ENCODE measurements at regions not wholly inside any gene's neighbourhood (a gene's known extent, or its start where the extent isn't known, plus 50 kb on each side); places are given as distances from the start of the nearest gene placed in this dataset.

- TF ChIP-seq EZH2phosphoT487 (IDR thresholded peaks at IDR 0.05; ENCODE audit: low read length) = no peak
- no peak for TF ChIP-seq EZH2 (optimal IDR thresholded peaks at IDR 0.05; ENCODE audit: low read depth, low read length)
- TF ChIP-seq CTCF (IDR thresholded peaks at IDR 0.05; ENCODE audit: low read length) = no peak
- no peaks in the 10 kb centered on the region for H3K36me3 ChIP-seq (replicated peaks; ENCODE audit: insufficient read depth, low read length)
- H3K4me2 ChIP-seq (ENCODE audit: low read depth, low read length) = no peak overlapping the region
- no peaks in the 10 kb centered on the region for H3K9me2 ChIP-seq (replicated peaks; ENCODE audit: insufficient read depth, low read length)
- H3F3A ChIP-seq (ENCODE audit: insufficient read depth, low read length) = no peaks in the 10 kb centered on the region
- no peaks in the 10 kb centered on the region for H4K20me1 ChIP-seq (ENCODE audit: insufficient read depth, low read length)
- no peak overlapping the region for H3K4me3 ChIP-seq (ENCODE audit: low read length)
- no peak overlapping the region for H3K9ac ChIP-seq (ENCODE audit: low read length)
- H3K27ac ChIP-seq (ENCODE audit: low read length) = no peak overlapping the region
- no peak for DNase-seq
- no peaks in the 10 kb centered on the region for H3K4me1 ChIP-seq (ENCODE audit: low read length)
- no peaks in the 10 kb centered on the region for H3K79me2 ChIP-seq (ENCODE audit: low read length)
- no peaks in the 10 kb centered on the region for H3K9me3 ChIP-seq (replicated peaks; ENCODE audit: insufficient read depth, low read length)
- no peaks in the 10 kb centered on the region for H3K27me3 ChIP-seq (replicated peaks; ENCODE audit: insufficient read depth, low read length)
- H2AFZ ChIP-seq (ENCODE audit: low read length) = no peak overlapping the region
Observed at GRCh38 chr2:236851187-236851586, 234.5 kb upstream of the COPS8 start.

GRCh38 chr2:236852100-236852976 is 233.4 kb upstream of the COPS8 start:
- TF ChIP-seq CTCF (IDR thresholded peaks at IDR 0.05; ENCODE audit: low read length) (no peak), EZH2 (optimal IDR thresholded peaks at IDR 0.05; ENCODE audit: low read depth, low read length) (no peak), EZH2phosphoT487 (IDR thresholded peaks at IDR 0.05; ENCODE audit: low read length) (no peak)
- Histone ChIP-seq H3K4me1 (ENCODE audit: low read length) (no peaks in the 10 kb centered on the region), H4K20me1 (ENCODE audit: insufficient read depth, low read length) (no peaks in the 10 kb centered on the region), H2AFZ (ENCODE audit: low read length) (no peak overlapping the region), H3K27ac (ENCODE audit: low read length) (no peak overlapping the region), H3K36me3 (replicated peaks; ENCODE audit: insufficient read depth, low read length) (no peaks in the 10 kb centered on the region), H3K27me3 (replicated peaks; ENCODE audit: insufficient read depth, low read length) (no peaks in the 10 kb centered on the region), H3K9me3 (replicated peaks; ENCODE audit: insufficient read depth, low read length) (no peaks in the 10 kb centered on the region), H3K9me2 (replicated peaks; ENCODE audit: insufficient read depth, low read length) (no peaks in the 10 kb centered on the region), H3K79me2 (ENCODE audit: low read length) (no peaks in the 10 kb centered on the region), H3F3A (ENCODE audit: insufficient read depth, low read length) (no peaks in the 10 kb centered on the region), H3K9ac (ENCODE audit: low read length) (no peak overlapping the region), H3K4me2 (ENCODE audit: low read depth, low read length) (no peak overlapping the region), H3K4me3 (ENCODE audit: low read length) (no peak overlapping the region)
- DNase-seq = no peak

DNA sequence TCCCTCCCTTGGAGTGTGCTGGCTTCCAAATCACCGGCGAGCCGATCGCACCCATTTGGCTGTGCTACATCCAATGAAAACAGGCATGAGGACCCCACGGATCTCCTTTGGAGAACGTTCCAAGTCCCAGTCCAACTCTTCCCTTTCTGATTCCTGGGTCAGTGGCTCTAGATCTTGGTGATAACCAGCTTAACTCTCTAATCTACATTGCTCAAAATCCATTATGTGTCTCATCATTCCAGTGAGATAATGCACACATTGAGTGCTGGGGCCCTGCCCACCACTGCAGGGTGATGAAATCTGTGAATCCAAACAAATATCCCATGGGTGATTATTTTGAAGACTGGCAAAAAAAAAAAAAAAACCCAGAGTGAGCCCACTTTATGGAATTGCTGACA is 232.7 kb upstream of the COPS8 start:
- no peak for DNase-seq
- H3K4me1 ChIP-seq (ENCODE audit: low read length) = no peaks in the 10 kb centered on the region

More for the DNA sequence above, 232.7 kb upstream of the COPS8 start:
- H3K9me2 ChIP-seq (replicated peaks; ENCODE audit: insufficient read depth, low read length) = no peaks in the 10 kb centered on the region
- H2AFZ ChIP-seq (ENCODE audit: low read length) = no peak overlapping the region
- no peak for TF ChIP-seq CTCF (IDR thresholded peaks at IDR 0.05; ENCODE audit: low read length)
- TF ChIP-seq EZH2 (optimal IDR thresholded peaks at IDR 0.05; ENCODE audit: low read depth, low read length) = no peak
- no peak for TF ChIP-seq EZH2phosphoT487 (IDR thresholded peaks at IDR 0.05; ENCODE audit: low read length)
- H3K4me2 ChIP-seq (ENCODE audit: low read depth, low read length) = no peak overlapping the region
- no peaks in the 10 kb centered on the region for H3K27me3 ChIP-seq (replicated peaks; ENCODE audit: insufficient read depth, low read length)
- H3K36me3 ChIP-seq (replicated peaks; ENCODE audit: insufficient read depth, low read length) = no peaks in the 10 kb centered on the region
- H3F3A ChIP-seq (ENCODE audit: insufficient read depth, low read length) = no peaks in the 10 kb centered on the region
- H3K79me2 ChIP-seq (ENCODE audit: low read length) = no peaks in the 10 kb centered on the region
- H3K9me3 ChIP-seq (replicated peaks; ENCODE audit: insufficient read depth, low read length) = no peaks in the 10 kb centered on the region
- H4K20me1 ChIP-seq (ENCODE audit: insufficient read depth, low read length) = no peaks in the 10 kb centered on the region
- no peak overlapping the region for H3K9ac ChIP-seq (ENCODE audit: low read length)
- no peak overlapping the region for H3K4me3 ChIP-seq (ENCODE audit: low read length)
- no peak overlapping the region for H3K27ac ChIP-seq (ENCODE audit: low read length)
